T-cell (primary cell): ENCODE measurements at regions not wholly inside any gene's neighbourhood (a gene's known extent, or its start where the extent isn't known, plus 50 kb on each side); places are given as distances from the start of the nearest gene placed in this dataset.

Source experiments
- ATAC-seq, 4 experiments: fragments of 200-7000 bp in 3 of 4; fragments of 150-1000 bp in 1 of 4; cut with Tn5 transposase; replicated peaks in 1 of 4; 1 replicate in 3 of 4; 2 replicates in 1 of 4; pipeline ENCODE4 v1.10.0; 2021; ENCODE audit warnings: moderate library complexity in 3 of 4, mild to moderate bottlenecking in 2 of 4, moderate number of reproducible peaks in 1 of 4
- CTCF ChIA-PET, 2 donors: fragments of 300-600 bp; sonication (Branson Sonifier 250); formaldehyde crosslinking; loops; one replicate each; lab custom pipeline; 2022; ENCODE audit warnings: antibody characterized with exemption in 2 of 2; lab: Charles Lee
- POLR2A ChIA-PET, 2 donors: fragments of 300-600 bp; sonication (Branson Sonifier 250); formaldehyde crosslinking; loops; one replicate each; lab custom pipeline; 2022; ENCODE audit warnings: antibody characterized with exemption in 2 of 2; lab: Charles Lee
- DNase-seq, 35 experiments: peaks; one replicate each; pipeline versions ENCODE4 v3.0.0 to v3.0.0-alpha.2; 2013 to 2023
- H3K27ac ChIP-seq: one replicate; pipeline ENCODE4 v1.5.1; 2013; ENCODE audit warnings: low read length
- H3K27me3 ChIP-seq, 2 experiments: replicated peaks in 1 of 2; 1 replicate in 1 of 2; 2 replicates in 1 of 2; pipeline versions ENCODE4 v1.6.1 to v1.7.0; 2013; ENCODE audit warnings: low read length in 1 of 2, mixed read lengths in 1 of 2; ENCODE audit not compliant: control insufficient read depth in 2 of 2, insufficient read depth in 2 of 2; ENCODE audit errors: extremely low read depth in 1 of 2
- H3K36me3 ChIP-seq, 2 donors: 1 replicate in 1 of 2; 2 replicates in 1 of 2; pipeline versions ENCODE4 v1.6.1 to v1.7.0; 2013; ENCODE audit warnings: low read length in 1 of 2; ENCODE audit not compliant: control insufficient read depth in 2 of 2, insufficient read depth in 1 of 2; ENCODE audit errors: extremely low read depth in 1 of 2
- H3K4me1 ChIP-seq, 2 experiments: 1 replicate in 1 of 2; 2 replicates in 1 of 2; pipeline versions ENCODE4 v1.6.1 to v1.7.0; 2013; ENCODE audit warnings: low read length in 2 of 2, mixed read lengths in 1 of 2; ENCODE audit not compliant: insufficient read depth in 2 of 2, control insufficient read depth in 1 of 2; ENCODE audit errors: extremely low read depth in 1 of 2
- H3K4me3 ChIP-seq, 2 donors: 1 replicate in 1 of 2; 2 replicates in 1 of 2; pipeline versions ENCODE4 v1.5.1 to v1.7.0; 2013; ENCODE audit warnings: mild to moderate bottlenecking in 2 of 2, low read length in 1 of 2, moderate library complexity in 1 of 2; ENCODE audit not compliant: control insufficient read depth in 1 of 2; ENCODE audit errors: extremely low read depth in 1 of 2
- H3K9me3 ChIP-seq: 2 replicates; pipeline ENCODE4 v1.7.0; 2013
- H3K27ac Mint-ChIP-seq, 2 donors: one replicate each; pipeline ENCODE4 v1.8.0; 2020 to 2021; ENCODE audit warnings: mild to moderate bottlenecking in 2 of 2, mixed read lengths in 2 of 2
- H3K27me3 Mint-ChIP-seq, 2 donors: one replicate each; pipeline ENCODE4 v1.8.0; 2021 to 2022; ENCODE audit warnings: mixed read lengths in 2 of 2
- H3K36me3 Mint-ChIP-seq: one replicate; pipeline ENCODE4 v1.8.0; 2021; ENCODE audit warnings: mixed read lengths
- H3K4me1 Mint-ChIP-seq, 3 donors: one replicate each; pipeline ENCODE4 v1.8.0; 2020 to 2022; ENCODE audit warnings: mixed read lengths in 3 of 3, mild to moderate bottlenecking in 1 of 3
- H3K4me3 Mint-ChIP-seq, 3 donors: one replicate each; pipeline ENCODE4 v1.8.0; 2020 to 2022; ENCODE audit warnings: mild to moderate bottlenecking in 3 of 3, mixed read lengths in 3 of 3, moderate library complexity in 3 of 3
- H3K9me3 Mint-ChIP-seq, 3 donors: one replicate each; pipeline ENCODE4 v1.8.0; 2020 to 2022; ENCODE audit warnings: mixed read lengths in 3 of 3
- WGBS: methylation state at CpG from one replicate; pipeline ENCODE4 v1.1.5; 2013; ENCODE audit warnings: missing lambda C conversion rate; ENCODE audit not compliant: insufficient coverage; 5-methylcytosine and 5-hydroxymethylcytosine counted together

GRCh38 chr2:11004199-11004598, 92.5 kb downstream of the KCNF1 start:
- H3K4me3 ChIP-seq = no peak overlapping the region
- DNase-seq (no peak), ATAC-seq (no peak)
- Mint-ChIP-seq H3K4me1 (no peaks in the 10 kb centered on the region), H3K4me3 (no peak overlapping the region), H3K27ac (no peak overlapping the region), H3K36me3 (no peaks in the 10 kb centered on the region), H3K27me3 (peaks cover 12 to 24% of the 10 kb centered on the region in 2 donors), H3K9me3 (no peaks in the 10 kb centered on the region)
- peaks cover 0 to 29% of the 10 kb centered on the region in 2 experiments for H3K27me3 ChIP-seq
- H3K36me3 ChIP-seq = no peaks in the 10 kb centered on the region
- no CpG with 5 or more reads among the region's 3 CpGs for WGBS
- CTCF ChIA-PET = no interaction called here
- POLR2A ChIA-PET = no interaction called here
- H3K4me1 ChIP-seq = no peaks in the 10 kb centered on the region
- no peaks in the 10 kb centered on the region for H3K9me3 ChIP-seq
- H3K27ac ChIP-seq = no peak overlapping the region

- WGBS = 40% methylated on average over 1 of the region's 5 CpGs
- peaks cover 0 to 32% of the 10 kb centered on the region in 2 experiments for H3K27me3 ChIP-seq
- DNase-seq (no peak), ATAC-seq (no peak)
- no peaks in the 10 kb centered on the region for H3K36me3 Mint-ChIP-seq
- H3K9me3 Mint-ChIP-seq = peaks cover 0 to under 1% (median under 1%) of the 10 kb centered on the region in 3 donors
- H3K27me3 Mint-ChIP-seq = peaks cover 12 to 24% of the 10 kb centered on the region in 2 donors
- no peak overlapping the region for H3K4me3 Mint-ChIP-seq
- H3K4me1 Mint-ChIP-seq = no peaks in the 10 kb centered on the region
- H3K27ac ChIP-seq = no peak overlapping the region
- no peaks in the 10 kb centered on the region for H3K9me3 ChIP-seq
- H3K36me3 ChIP-seq = no peaks in the 10 kb centered on the region
- no peak overlapping the region for H3K27ac Mint-ChIP-seq
- ChIA-PET CTCF (no interaction called here), POLR2A (no interaction called here)
- no peaks in the 10 kb centered on the region for H3K4me1 ChIP-seq
- H3K4me3 ChIP-seq = no peak overlapping the region
Observed at GRCh38 chr2:11005032-11005431, 93.3 kb downstream of the KCNF1 start.

DNA sequence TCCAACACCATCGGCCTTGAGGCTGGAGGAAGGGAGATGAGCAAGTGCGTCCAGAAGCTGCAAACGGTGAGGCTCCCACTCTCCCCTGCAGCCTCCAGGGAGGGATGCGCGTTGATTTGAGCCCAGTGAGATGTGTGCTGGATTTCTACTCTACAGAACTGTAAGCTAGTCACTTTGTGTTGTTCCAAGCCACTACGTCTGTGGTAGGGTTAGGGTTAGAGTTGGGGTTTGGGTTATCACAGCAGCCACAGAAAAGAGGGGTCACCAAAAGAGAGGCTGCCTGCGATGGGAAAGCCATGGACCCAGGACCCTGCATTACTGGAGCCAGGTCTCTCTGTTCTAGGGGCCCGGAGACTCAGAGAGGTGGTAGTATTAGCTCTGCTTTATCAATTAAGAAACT, 94.5 kb downstream of the KCNF1 start:
- Mint-ChIP-seq H3K36me3 (no peaks in the 10 kb centered on the region), H3K4me1 (no peaks in the 10 kb centered on the region), H3K4me3 (no peak overlapping the region), H3K27ac (no peak overlapping the region), H3K9me3 (peaks cover 0 to 12% (median 10%) of the 10 kb centered on the region in 3 donors), H3K27me3 (peaks cover 12 to 24% of the 10 kb centered on the region in 2 donors)
- WGBS = 85% methylated on average over 4 of the region's 8 CpGs
- CTCF ChIA-PET = no interaction called here
- no peaks in the 10 kb centered on the region for H3K36me3 ChIP-seq
- POLR2A ChIA-PET = no interaction called here
- H3K4me1 ChIP-seq = no peaks in the 10 kb centered on the region
- no peak for DNase-seq
- no peaks in the 10 kb centered on the region for H3K9me3 ChIP-seq
- peaks cover 0 to 35% of the 10 kb centered on the region in 2 experiments for H3K27me3 ChIP-seq
- ATAC-seq = no peak
- no peak overlapping the region for H3K4me3 ChIP-seq
- H3K27ac ChIP-seq = no peak overlapping the region

- H3K27me3 ChIP-seq = peaks cover 0 to 34% of the 10 kb centered on the region in 2 experiments
- no peak overlapping the region for H3K27ac ChIP-seq
- H3K27me3 Mint-ChIP-seq = peaks cover 8 to 17% of the 10 kb centered on the region in 2 donors
- POLR2A ChIA-PET = no interaction called here
- WGBS = 96% methylated on average over 6 of the region's 18 CpGs
- H3K4me3 ChIP-seq = no peak overlapping the region
- no peak overlapping the region for H3K27ac Mint-ChIP-seq
- no peaks in the 10 kb centered on the region for H3K36me3 ChIP-seq
- H3K4me1 ChIP-seq = no peaks in the 10 kb centered on the region
- H3K4me1 Mint-ChIP-seq = no peaks in the 10 kb centered on the region
- H3K36me3 Mint-ChIP-seq = no peaks in the 10 kb centered on the region
- ATAC-seq = no peak
- H3K9me3 ChIP-seq = no peaks in the 10 kb centered on the region
- H3K4me3 Mint-ChIP-seq = no peak overlapping the region
- CTCF ChIA-PET = no interaction called here
- no peak for DNase-seq
- peaks cover 0 to 17% (median 13%) of the 10 kb centered on the region in 3 donors for H3K9me3 Mint-ChIP-seq
Observed at GRCh38 chr2:11007331-11008264, 95.9 kb downstream of the KCNF1 start.

DNA sequence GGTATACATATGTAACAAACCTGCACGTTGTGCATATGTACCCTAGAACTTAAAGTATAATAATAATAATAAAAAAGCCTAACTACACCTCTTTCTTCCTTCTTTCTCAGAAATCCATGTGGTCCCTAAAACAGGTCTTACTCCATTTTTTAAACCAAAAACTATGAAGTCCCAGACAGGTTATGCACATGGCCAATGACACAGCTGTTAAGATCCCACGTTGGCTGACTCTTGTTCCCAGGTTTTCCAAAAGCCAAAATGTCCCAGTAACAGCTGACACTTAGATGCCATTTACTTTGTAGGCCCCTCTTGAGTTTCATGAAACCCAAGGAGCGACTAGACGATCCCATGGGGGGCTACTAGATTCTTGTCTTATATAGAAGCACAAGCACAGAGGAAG, 97.0 kb downstream of the KCNF1 start:
- Mint-ChIP-seq H3K4me3 (no peak overlapping the region), H3K27ac (no peak overlapping the region), H3K36me3 (no peaks in the 10 kb centered on the region), H3K9me3 (peaks cover 0 to 17% (median 15%) of the 10 kb centered on the region in 3 donors), H3K27me3 (peaks cover 4 to 21% of the 10 kb centered on the region in 2 donors), H3K4me1 (no peaks in the 10 kb centered on the region)
- Histone ChIP-seq H3K27ac (no peak overlapping the region), H3K27me3 (peaks cover 0 to 31% of the 10 kb centered on the region in 2 experiments), H3K9me3 (no peaks in the 10 kb centered on the region), H3K4me1 (no peaks in the 10 kb centered on the region), H3K4me3 (no peak overlapping the region), H3K36me3 (no peaks in the 10 kb centered on the region)
- POLR2A ChIA-PET = no interaction called here
- WGBS = 79% methylated on average over 3 of the region's 4 CpGs
- ATAC-seq = no peak
- CTCF ChIA-PET = no interaction called here
- DNase-seq = no peak

DNA sequence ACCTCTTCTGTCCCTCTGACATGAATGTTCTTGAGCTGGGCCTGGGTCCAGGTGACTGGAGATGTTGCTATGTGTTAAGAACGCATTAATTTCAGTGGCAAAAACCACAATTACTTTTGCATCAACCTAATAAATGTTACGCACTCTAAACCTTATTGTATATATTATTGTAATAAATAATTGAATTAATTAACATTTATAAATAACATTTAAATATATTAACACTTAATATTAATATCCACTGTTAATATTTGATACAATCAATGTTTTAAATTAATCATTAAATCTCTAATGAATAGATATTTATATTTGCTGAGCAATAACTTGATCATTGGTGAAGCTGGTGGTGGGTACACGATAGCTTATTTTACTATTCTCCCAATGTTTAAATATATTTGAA, 97.4 kb downstream of the KCNF1 start:
- DNase-seq (no peak), ATAC-seq (no peak)
- peaks cover 0 to 17% (median 15%) of the 10 kb centered on the region in 3 donors for H3K9me3 Mint-ChIP-seq
- no peaks in the 10 kb centered on the region for H3K4me1 ChIP-seq
- H3K27me3 Mint-ChIP-seq = peaks cover 4 to 21% of the 10 kb centered on the region in 2 donors
- H3K9me3 ChIP-seq = no peaks in the 10 kb centered on the region
- ChIA-PET CTCF (no interaction called here), POLR2A (no interaction called here)
- peaks cover 0 to 31% of the 10 kb centered on the region in 2 experiments for H3K27me3 ChIP-seq
- H3K36me3 Mint-ChIP-seq = no peaks in the 10 kb centered on the region
- no CpG with 5 or more reads among the region's 3 CpGs for WGBS
- no peak overlapping the region for H3K27ac ChIP-seq
- no peak overlapping the region for H3K27ac Mint-ChIP-seq
- no peaks in the 10 kb centered on the region for H3K36me3 ChIP-seq
- no peak overlapping the region for H3K4me3 Mint-ChIP-seq
- H3K4me3 ChIP-seq = no peak overlapping the region
- H3K4me1 Mint-ChIP-seq = no peaks in the 10 kb centered on the region
